Endothelial cell of umbilical vein (primary cell): ENCODE measurements at regions not wholly inside any gene's neighbourhood (a gene's known extent, or its start where the extent isn't known, plus 50 kb on each side); places are given as distances from the start of the nearest gene placed in this dataset.

Source experiments
- BruUV-seq: library from RNA; stranded (reverse); fragments of 400-500 nt; replicated peaks from 2 replicates; lab custom pipeline; 2021; lab: Mats Ljungman, UMichigan
- CTCF ChIA-PET: fragments of 300-600, 350-600 bp; sonication (Branson Sonifier 250); formaldehyde crosslinking; loops from one replicate; lab custom pipeline; 2021; ENCODE audit warnings: antibody characterized with exemption, inconsistent platforms; lab: Charles Lee
- POLR2A ChIA-PET: fragments of 300-600, 350-600 bp; sonication (Branson Sonifier 250); formaldehyde crosslinking; loops from one replicate; lab custom pipeline; 2021; ENCODE audit warnings: antibody characterized with exemption, inconsistent platforms; lab: Charles Lee
- DNase-seq: peaks from one replicate; pipeline ENCODE4 v3.0.0-alpha.2; 2011; ENCODE audit warnings: low read depth, low spot score
- FAIRE-seq: peaks from 2 replicates; lab custom pipeline; 2011; peaks lifted over from hg19 to GRCh38; lab: Jason Lieb, UNC
- H2AFZ ChIP-seq: 2 replicates; pipeline ENCODE4 v1.6.0; 2012; ENCODE audit warnings: low read depth, low read length, control low read depth, inconsistent platforms
- H3K27ac ChIP-seq: 2 replicates; pipeline ENCODE4 v1.5.1; 2011; ENCODE audit warnings: low read depth, mild to moderate bottlenecking, control low read depth, low read length, moderate library complexity; ENCODE audit not compliant: insufficient read depth
- H3K27me3 ChIP-seq, 2 experiments: 2 replicates each; pipeline versions ENCODE4 v1.6.0 to v1.6.1; 2011; ENCODE audit warnings: low read length in 2 of 2, mixed read lengths in 1 of 2; ENCODE audit not compliant: control insufficient read depth in 2 of 2, insufficient read depth in 2 of 2
- H3K36me3 ChIP-seq, 2 experiments: 2 replicates in 1 of 2; 3 replicates in 1 of 2; pipeline ENCODE4 v1.5.1; 2011; ENCODE audit warnings: low read length in 2 of 2, mild to moderate bottlenecking in 1 of 2, moderate library complexity in 1 of 2; ENCODE audit not compliant: control insufficient read depth in 2 of 2, insufficient read depth in 2 of 2; ENCODE audit errors: extremely low read depth in 1 of 2
- H3K4me1 ChIP-seq: 3 replicates; pipeline ENCODE4 v1.5.1; 2011; ENCODE audit warnings: mild to moderate bottlenecking, low read length; ENCODE audit not compliant: control insufficient read depth, insufficient read depth; ENCODE audit errors: extremely low read depth
- H3K4me2 ChIP-seq: 2 replicates; pipeline ENCODE4 v1.6.1; 2011; ENCODE audit warnings: low read length, control low read depth, mixed read lengths; ENCODE audit not compliant: insufficient read depth
- H3K4me3 ChIP-seq, 3 experiments: fragments of 200-600 bp in 1 of 3; sonication (generic), shearing (Covaris generic) in 1 of 3; replicated peaks in 1 of 3; 2 replicates each; pipeline ENCODE4 v1.5.1; 2011 to 2016; ENCODE audit warnings: control low read depth in 3 of 3, low read length in 3 of 3, mild to moderate bottlenecking in 2 of 3, inconsistent platforms in 1 of 3, low read depth in 1 of 3, moderate library complexity in 1 of 3; ENCODE audit not compliant: insufficient read depth in 1 of 3
- H3K79me2 ChIP-seq: 2 replicates; pipeline ENCODE4 v1.6.0; 2012; ENCODE audit warnings: low read length, inconsistent platforms; ENCODE audit not compliant: control insufficient read depth, insufficient read depth
- H3K9ac ChIP-seq: replicated peaks from 2 replicates; pipeline ENCODE3; 2011; ENCODE audit warnings: low read length, control low read depth; ENCODE audit not compliant: insufficient read depth; ENCODE audit errors: extremely low read depth
- H3K9me1 ChIP-seq: replicated peaks from 3 replicates; pipeline ENCODE4 v1.6.0; 2011; ENCODE audit warnings: mild to moderate bottlenecking, low read length; ENCODE audit not compliant: control insufficient read depth, insufficient read depth; ENCODE audit errors: extremely low read depth
- H3K9me3 ChIP-seq: replicated peaks from 2 replicates; pipeline ENCODE4 v1.5.1; 2012; ENCODE audit warnings: low read length, inconsistent platforms; ENCODE audit not compliant: control insufficient read depth, insufficient read depth
- H4K20me1 ChIP-seq: replicated peaks from 2 replicates; pipeline ENCODE3; 2011; ENCODE audit warnings: mild to moderate bottlenecking, low read length; ENCODE audit not compliant: control insufficient read depth, insufficient read depth; ENCODE audit errors: extremely low read depth
- EZH2 ChIP-seq: IDR thresholded peaks from 2 replicates; pipeline ENCODE4 v1.6.1; 2012; ENCODE audit warnings: borderline replicate concordance, low read depth, mild to moderate bottlenecking, moderate library complexity, low read length, inconsistent platforms; ENCODE audit not compliant: severe bottlenecking
- FOS ChIP-seq: IDR thresholded peaks from 2 replicates; pipeline ENCODE4 v1.6.1; 2011; ENCODE audit warnings: mild to moderate bottlenecking, low read length, moderate library complexity, borderline replicate concordance; ENCODE audit not compliant: insufficient read depth
- GATA2 ChIP-seq: IDR thresholded peaks from 2 replicates; pipeline ENCODE4 v1.7.0; 2011; ENCODE audit warnings: low read depth, mild to moderate bottlenecking, moderate library complexity, mixed read lengths, low read length; ENCODE audit not compliant: insufficient read length, insufficient read depth
- JUN ChIP-seq: IDR thresholded peaks from 2 replicates; pipeline ENCODE4 v1.6.1; 2011; ENCODE audit warnings: borderline replicate concordance, low read depth; ENCODE audit not compliant: insufficient read length, insufficient read depth
- MYC ChIP-seq: IDR thresholded peaks from one replicate; pipeline ENCODE4 v1.6.1; 2011; ENCODE audit warnings: mild to moderate bottlenecking, low read depth, low read length
- POLR2A ChIP-seq: IDR thresholded peaks from 2 replicates; pipeline ENCODE4 v1.6.1; 2012; ENCODE audit warnings: low read depth, mild to moderate bottlenecking, control low read depth, low read length
- POLR2AphosphoS5 ChIP-seq: IDR thresholded peaks from 2 replicates; pipeline ENCODE4 v1.6.1; 2012; ENCODE audit warnings: low read depth, mild to moderate bottlenecking, control low read depth, low read length, moderate library complexity; ENCODE audit not compliant: insufficient read depth
- dilution Hi-C: fragments of 300-500 bp; cut with MboI; formaldehyde crosslinking; loops from one replicate; pipeline ENCODE4 v1.15.0; 2019; ENCODE audit warnings: low sequenced_read_pairs; ENCODE audit not compliant: extremely low pct_ligation_motif_present
- intact Hi-C: fragments of 100-400 bp; cut with micrococcal nuclease; formaldehyde crosslinking; loops from one replicate; pipeline ENCODE4 v1.10.0; 2022
- TF ChIP-seq, protein P1 (sequence below): IDR thresholded peaks from 2 replicates; pipeline ENCODE4 v1.6.1; 2011; ENCODE audit not compliant: insufficient read depth, insufficient read length
- TF ChIP-seq, protein P2 (sequence below), 2 donors: IDR thresholded peaks; 1 replicate in 1 of 2; 2 replicates in 1 of 2; pipeline ENCODE4 v1.5.1; 2011; ENCODE audit warnings: low read length in 2 of 2, mild to moderate bottlenecking in 2 of 2, moderate library complexity in 2 of 2, control low read depth in 1 of 2, inconsistent platforms in 1 of 2, low read depth in 1 of 2; ENCODE audit not compliant: insufficient read depth in 1 of 2; ENCODE audit errors: extremely low read depth in 1 of 2

DNA sequence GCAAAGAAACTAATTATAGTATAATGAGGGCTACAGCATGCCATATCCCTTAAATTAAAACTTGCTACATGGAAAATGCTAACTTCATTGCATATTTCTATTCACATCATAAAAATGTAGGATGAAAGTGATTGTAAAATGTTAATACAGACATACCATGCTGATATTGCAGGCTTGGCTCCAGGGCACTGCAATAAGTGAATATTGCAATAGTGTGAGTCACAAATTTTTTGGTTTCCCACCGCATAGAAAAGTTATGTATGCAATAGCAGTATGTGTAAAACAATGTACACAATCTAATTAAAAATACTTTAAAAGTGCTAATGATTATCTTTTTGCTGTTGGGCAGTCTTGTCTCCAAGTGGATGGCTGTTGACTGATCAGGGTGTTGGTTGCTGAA lies 162.1 kb downstream of the CD8B2 start:
- H3K36me3 ChIP-seq = no peaks in the 10 kb centered on the region
- H3K4me1 ChIP-seq = no peaks in the 10 kb centered on the region
- H3K4me2 ChIP-seq = no peak overlapping the region
- no peak overlapping the region for H3K27ac ChIP-seq
- ChIA-PET CTCF (no interaction called here), POLR2A (no interaction called here)
- H3K79me2 ChIP-seq = no peaks in the 10 kb centered on the region
- no peak overlapping the region for H3K4me3 ChIP-seq
- dilution Hi-C loops (no loop called here), intact Hi-C loops (no loop called here)
- FAIRE-seq (no peak), DNase-seq (no peak)
- no peak for TF ChIP-seq EZH2
- TF ChIP-seq, protein P1, sequence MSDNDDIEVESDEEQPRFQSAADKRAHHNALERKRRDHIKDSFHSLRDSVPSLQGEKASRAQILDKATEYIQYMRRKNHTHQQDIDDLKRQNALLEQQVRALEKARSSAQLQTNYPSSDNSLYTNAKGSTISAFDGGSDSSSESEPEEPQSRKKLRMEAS = no peak
- no peak for TF ChIP-seq POLR2A
- TF ChIP-seq POLR2AphosphoS5 = no peak
- TF ChIP-seq MYC = no peak
- no peak for TF ChIP-seq JUN
- no peak for TF ChIP-seq FOS
- no peak for TF ChIP-seq GATA2
- TF ChIP-seq, protein P2, sequence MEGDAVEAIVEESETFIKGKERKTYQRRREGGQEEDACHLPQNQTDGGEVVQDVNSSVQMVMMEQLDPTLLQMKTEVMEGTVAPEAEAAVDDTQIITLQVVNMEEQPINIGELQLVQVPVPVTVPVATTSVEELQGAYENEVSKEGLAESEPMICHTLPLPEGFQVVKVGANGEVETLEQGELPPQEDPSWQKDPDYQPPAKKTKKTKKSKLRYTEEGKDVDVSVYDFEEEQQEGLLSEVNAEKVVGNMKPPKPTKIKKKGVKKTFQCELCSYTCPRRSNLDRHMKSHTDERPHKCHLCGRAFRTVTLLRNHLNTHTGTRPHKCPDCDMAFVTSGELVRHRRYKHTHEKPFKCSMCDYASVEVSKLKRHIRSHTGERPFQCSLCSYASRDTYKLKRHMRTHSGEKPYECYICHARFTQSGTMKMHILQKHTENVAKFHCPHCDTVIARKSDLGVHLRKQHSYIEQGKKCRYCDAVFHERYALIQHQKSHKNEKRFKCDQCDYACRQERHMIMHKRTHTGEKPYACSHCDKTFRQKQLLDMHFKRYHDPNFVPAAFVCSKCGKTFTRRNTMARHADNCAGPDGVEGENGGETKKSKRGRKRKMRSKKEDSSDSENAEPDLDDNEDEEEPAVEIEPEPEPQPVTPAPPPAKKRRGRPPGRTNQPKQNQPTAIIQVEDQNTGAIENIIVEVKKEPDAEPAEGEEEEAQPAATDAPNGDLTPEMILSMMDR (IDR thresholded peaks at IDR 0.05; ENCODE audit: extremely low read depth in 1 of 2, insufficient read depth in 1 of 2, low read depth in 1 of 2, low read length in 2 of 2) = no peak
- no peak overlapping the region for H2AFZ ChIP-seq
- H3K9ac ChIP-seq = no peak overlapping the region
- no peaks in the 10 kb centered on the region for H3K9me1 ChIP-seq
- no peaks in the 10 kb centered on the region for H3K27me3 ChIP-seq
- no peaks in the 10 kb centered on the region for H4K20me1 ChIP-seq
- no TSS peak for BruUV-seq
- H3K9me3 ChIP-seq = peaks cover 9% of the 10 kb centered on the region
